HEK293T (cell line): ENCODE measurements at regions not wholly inside any gene's neighbourhood (a gene's known extent, or its start where the extent isn't known, plus 50 kb on each side); places are given as distances from the start of the nearest gene placed in this dataset.

ENCODE experiments used
- BHLHE40 ChIP-seq: fragments of 450-650 bp; IDR thresholded peaks from 2 replicates; pipeline ENCODE4 v1.6.1; 2016; ENCODE audit warnings: mild to moderate bottlenecking, moderate library complexity, borderline replicate concordance
- ELF4 ChIP-seq: fragments of 450-650 bp; IDR thresholded peaks from 2 replicates; pipeline ENCODE4 v1.6.1; 2017; ENCODE audit warnings: antibody characterized with exemption
- FOXA1 ChIP-seq: fragments of 450-650 bp; IDR thresholded peaks from 2 replicates; pipeline ENCODE4 v1.6.1; 2016; ENCODE audit warnings: mild to moderate bottlenecking
- FOXK2 ChIP-seq: fragments of 450-650 bp; IDR thresholded peaks from 2 replicates; pipeline ENCODE4 v1.6.1; 2016; ENCODE audit warnings: mild to moderate bottlenecking
- FOXM1 ChIP-seq: fragments of 450-650 bp; IDR thresholded peaks from 2 replicates; pipeline ENCODE4 v1.6.1; 2017; ENCODE audit warnings: mild to moderate bottlenecking, borderline replicate concordance
- L3MBTL2 ChIP-seq: fragments of 450-650 bp; conservative IDR thresholded peaks from 2 replicates; pipeline ENCODE4 v1.6.1; 2016; ENCODE audit warnings: mild to moderate bottlenecking
- LEF1 ChIP-seq: fragments of 450-650 bp; IDR thresholded peaks from 2 replicates; pipeline ENCODE4 v1.6.1; 2017; ENCODE audit warnings: mild to moderate bottlenecking, borderline replicate concordance
- NFRKB ChIP-seq: fragments of 450-650 bp; IDR thresholded peaks from 2 replicates; pipeline ENCODE4 v1.6.1; 2016; ENCODE audit warnings: mild to moderate bottlenecking, moderate library complexity
- PKNOX1 ChIP-seq: fragments of 450-650 bp; IDR thresholded peaks from 2 replicates; pipeline ENCODE4 v1.6.1; 2016
- SP1 ChIP-seq: fragments of 450-650 bp; IDR thresholded peaks from 2 replicates; pipeline ENCODE4 v1.6.1; 2017
- SUZ12 ChIP-seq: fragments of 450-650 bp; IDR thresholded peaks from 2 replicates; pipeline ENCODE4 v1.6.1; 2016; ENCODE audit warnings: mild to moderate bottlenecking
- TARDBP ChIP-seq: fragments of 450-650 bp; IDR thresholded peaks from 2 replicates; pipeline ENCODE4 v1.6.1; 2016

GRCh38 chr16:86905302-86905701 lies 327.0 kb downstream of the FOXL1 start:
- TF ChIP-seq NFRKB (no peak), FOXK2 (no peak), SP1 (no peak), FOXM1 (no peak), SUZ12 (no peak), TARDBP (no peak), BHLHE40 (no peak), L3MBTL2 (no peak), FOXA1 (no peak), PKNOX1 (no peak), ELF4 (no peak), LEF1 (no peak)
